PC-9 (cell line): ENCODE measurements at regions not wholly inside any gene's neighbourhood (a gene's known extent, or its start where the extent isn't known, plus 50 kb on each side); places are given as distances from the start of the nearest gene placed in this dataset.

ENCODE experiments used
- CTCF ChIP-seq: fragments of 200-600 bp; sonication (generic); conservative IDR thresholded peaks from 2 replicates; pipeline ENCODE4 v1.6.1; 2017; ENCODE audit warnings: mixed run types, antibody characterized with exemption, mild to moderate bottlenecking, moderate library complexity
- EZH2 ChIP-seq: fragments of 200-600 bp; sonication (generic); IDR thresholded peaks from 2 replicates; pipeline ENCODE4 v1.8.0; 2017; ENCODE audit warnings: antibody characterized with exemption, low read depth

DNA sequence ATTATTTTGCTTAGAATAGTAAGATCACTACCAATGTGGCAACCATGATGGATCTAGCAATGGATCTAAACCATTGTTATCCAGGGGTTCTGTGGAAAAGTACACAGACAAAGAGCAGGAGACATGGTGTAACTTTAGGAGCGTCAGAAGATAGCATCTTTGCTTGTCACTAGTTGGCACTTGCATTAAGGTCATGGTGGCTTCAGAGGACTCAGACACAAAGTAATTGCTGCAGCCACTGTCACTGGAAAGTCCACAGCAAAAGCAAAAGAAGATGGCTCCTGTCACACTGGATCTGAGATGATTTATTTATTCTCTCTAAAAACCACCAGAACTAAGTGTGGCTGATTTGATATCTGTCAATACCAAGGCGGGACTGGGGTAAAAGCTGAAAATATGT lies 93.3 kb upstream of the PCDH20 start:
- TF ChIP-seq EZH2, result no peak
- TF ChIP-seq CTCF, result no peak
